ENCODE measurements at regions not wholly inside any gene's neighbourhood (a gene's known extent, or its start where the extent isn't known, plus 50 kb on each side); places are given as distances from the start of the nearest gene placed in this dataset.

DNA sequence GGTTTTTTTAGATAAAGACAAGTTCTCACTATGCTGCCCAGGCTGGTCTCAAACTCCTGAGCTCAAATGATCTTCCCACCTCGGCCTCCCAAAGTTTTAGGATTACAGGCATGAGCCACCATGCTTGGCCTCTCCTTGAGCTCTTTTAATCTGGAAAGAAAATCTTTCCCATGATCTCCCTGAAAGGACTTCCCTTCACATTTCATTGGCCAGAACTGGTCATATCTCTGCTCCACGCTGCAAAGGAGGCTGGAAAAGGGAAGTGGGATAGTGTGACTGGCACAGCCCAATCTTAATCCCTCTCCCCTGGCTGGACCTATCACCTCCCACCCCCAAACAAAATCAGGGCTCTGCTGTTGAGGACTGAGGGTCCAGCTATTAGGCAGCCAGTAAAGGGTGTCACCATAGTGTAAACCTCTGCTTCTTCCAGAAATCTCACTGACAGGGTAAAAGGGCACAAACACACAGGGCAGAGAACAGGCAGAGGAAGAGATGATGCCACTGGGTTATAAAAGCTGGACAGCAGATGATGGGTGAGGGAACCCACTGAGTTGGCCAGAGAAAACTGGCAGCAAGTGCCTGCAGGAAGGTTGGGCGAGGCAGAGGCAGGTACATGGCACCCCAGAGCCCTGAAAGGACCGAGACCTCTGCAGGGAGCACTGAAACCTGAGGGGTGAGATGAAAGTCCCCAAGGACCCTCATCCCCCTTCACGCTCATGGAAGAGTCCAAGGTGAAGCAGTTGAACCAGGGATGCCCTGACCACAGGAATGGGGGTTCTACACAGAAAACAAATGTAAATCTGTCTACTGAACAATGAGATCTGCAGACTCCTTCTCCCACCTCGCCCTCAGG lies 83.1 kb upstream of the PTPN1 start:
- no peak for DNase-seq (ENCODE audit: low spot score)

DNA sequence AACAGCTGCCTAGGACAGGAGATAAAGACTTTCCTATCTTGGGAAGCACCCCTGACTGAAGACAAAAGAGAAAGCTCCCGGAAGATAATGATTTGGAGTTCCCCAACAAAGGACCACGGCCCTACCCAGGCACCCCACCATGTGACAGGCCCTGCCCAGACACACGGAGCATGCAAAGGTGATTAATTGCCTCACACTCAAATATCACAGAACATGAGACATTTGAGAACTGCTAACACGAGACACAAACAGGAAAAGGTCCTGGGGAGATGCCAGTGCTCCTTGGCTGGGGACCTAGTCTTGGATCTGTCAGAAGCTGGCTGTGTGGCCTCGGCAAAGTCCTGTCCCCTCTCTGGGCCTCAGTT lies 82.5 kb upstream of the PTPN1 start:
- no peak for DNase-seq (ENCODE audit: low spot score)

DNA sequence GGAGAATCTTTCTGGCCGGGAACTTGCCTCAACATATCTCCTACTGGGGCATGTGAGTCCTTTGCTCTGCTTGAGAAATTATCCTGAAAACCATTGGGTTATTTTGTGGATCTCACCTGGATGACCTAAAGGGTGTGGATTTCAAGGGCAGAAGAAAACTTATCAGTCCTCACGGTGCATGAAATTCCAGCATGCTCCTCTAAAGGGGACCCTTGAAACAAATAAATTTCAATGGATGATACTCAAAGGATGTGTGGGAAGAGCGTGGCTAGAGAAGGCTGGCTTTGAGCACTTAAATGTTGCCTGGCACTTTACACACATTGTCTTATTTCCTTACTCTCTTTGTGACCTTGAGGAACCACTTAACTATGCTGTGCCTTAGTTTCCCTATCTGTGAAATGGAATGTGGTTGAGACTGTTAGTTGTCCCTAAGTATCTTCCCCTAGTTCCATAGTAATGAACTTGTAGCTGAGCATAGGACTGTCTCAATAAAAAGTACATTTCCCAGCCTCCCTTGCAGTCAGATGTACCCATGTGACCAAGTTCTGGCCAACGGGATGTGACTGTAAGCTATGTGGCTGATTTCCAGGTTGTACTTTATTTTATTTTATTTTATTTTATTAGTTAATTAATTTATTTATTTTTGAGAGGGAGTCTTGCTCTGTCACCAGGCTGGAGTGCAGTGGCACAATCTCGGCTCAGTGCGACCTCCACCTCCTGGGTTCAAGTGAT lies 81.9 kb upstream of the PTPN1 start:
- DNase-seq (ENCODE audit: low spot score), result no peak

DNA sequence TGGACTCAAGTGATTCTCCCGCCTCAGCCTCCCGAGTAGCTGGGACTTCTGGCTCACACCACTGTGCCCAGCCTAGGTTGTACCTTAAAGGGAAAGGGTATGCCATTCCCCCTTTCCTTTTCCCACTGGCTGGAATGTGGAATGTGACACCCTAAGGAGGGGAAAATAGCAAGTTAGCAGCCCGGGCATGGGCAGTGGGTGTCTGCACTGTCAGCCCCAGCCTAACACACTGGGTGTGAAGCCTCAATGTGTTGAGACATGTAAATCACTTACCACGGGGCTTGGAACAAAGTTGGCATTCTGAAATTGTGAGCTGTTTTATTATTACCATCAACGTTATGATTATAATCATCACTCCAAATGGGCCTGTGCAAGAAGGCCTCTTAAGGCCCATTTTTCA lies 80.8 kb upstream of the PTPN1 start:
- no peak for DNase-seq (ENCODE audit: low spot score)

DNA sequence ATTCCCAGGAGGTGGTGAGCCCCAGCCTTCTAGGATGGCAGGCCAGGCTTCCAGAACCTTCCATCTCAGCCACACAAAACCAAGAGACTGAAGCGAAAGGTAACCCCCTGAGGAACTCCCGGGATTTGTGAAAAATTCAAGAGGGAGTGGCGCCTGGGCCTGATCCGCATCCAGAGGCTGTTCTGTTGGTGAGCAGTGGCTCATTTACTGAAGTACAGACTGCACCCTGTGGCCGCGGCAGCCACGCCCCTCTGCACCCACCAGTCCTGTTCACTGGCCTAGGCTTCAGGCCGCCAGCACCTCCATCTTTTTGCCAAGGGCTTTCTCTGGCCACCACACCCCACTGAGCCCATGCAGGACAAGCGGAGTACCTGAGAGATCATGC lies 79.1 kb upstream of the PTPN1 start:
- no peak for DNase-seq (ENCODE audit: low spot score)

DNA sequence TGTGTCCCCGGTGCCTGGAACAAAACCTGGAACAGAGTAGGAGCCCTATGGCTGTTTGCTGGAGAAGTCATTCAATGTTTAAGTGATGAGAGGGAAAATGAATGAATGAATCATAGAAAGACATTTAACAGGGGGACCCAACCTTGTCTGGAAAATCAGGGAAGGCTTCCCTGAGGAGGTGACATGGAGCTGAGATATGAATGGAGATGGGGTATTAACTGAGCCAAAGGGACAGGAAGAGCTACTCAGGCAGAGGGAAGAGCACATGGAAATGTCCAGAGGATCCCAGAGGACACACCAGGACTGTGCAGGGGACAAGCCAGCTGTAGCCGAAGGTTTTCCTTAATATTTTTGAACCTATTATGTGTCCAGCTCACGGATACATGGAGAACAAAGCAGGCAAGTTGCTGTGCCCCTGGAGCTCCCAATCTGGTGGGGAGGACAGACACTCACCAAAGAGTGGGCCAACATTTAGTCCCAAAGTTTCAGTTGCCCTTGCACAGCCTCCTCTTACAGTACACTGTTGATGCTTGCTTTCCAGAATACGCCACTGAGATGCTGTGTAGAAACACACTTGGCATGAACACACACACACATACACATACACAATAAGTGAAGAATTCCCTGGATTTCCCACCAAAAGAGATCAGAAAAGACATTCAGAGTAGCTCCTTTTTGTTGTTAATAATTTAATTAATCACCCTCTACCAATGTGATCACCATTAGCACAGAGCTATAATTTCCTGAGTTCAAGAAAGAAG lies 77.0 kb upstream of the PTPN1 start:
- no peak for DNase-seq (ENCODE audit: low spot score)

DNA sequence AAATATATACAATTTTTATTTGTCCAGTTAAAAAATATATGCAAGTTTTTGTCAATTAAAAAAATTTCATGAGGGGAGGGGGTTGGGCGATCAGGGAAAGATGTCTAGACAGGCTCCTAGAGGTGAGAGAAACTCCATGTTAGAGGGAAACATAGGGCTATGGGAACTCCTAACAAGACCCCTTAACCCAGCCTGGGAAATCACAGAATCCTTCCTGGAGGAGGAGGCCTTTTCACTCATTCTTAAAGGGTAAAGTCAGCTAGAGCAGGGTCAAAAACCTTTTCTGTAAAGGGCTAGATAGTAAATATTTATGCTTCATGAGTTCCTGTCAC lies 75.9 kb upstream of the PTPN1 start:
- DNase-seq (ENCODE audit: low spot score), result no peak

DNA sequence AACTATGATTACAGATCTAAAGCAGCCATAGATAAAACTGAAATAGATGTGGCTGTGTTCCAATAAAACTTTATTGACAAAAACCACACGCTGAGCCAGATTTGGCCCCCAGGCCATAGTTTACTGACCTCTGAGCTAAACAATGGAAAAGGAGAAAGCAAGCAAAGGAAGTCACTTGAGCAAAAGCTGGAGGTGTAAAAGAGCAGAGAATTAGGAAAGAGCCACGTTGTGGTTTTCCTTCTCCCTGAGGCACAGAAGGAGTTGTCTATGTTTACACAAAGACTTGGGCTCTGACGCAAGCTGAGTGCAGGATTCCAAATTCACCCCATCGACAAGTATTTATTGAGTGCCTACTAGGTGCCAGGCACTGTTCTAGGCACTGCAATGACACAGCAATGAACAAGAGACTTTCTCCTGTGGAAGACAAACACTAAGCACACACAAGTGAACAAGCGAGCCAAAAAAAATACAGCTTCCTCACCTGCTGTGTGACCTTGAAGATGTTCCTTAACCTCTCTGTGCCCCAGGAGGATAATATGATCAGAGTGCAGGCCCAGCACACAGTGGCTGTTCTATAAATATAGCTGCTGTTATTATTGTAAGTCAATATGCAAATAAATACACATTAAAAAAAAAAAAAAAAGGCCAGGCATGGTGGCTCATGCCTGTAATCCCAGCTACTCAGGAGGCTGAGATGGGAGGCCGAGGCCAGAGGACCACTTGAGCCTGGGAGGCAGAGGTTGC lies 75.4 kb upstream of the PTPN1 start:
- no peak for DNase-seq (ENCODE audit: low spot score)

DNA sequence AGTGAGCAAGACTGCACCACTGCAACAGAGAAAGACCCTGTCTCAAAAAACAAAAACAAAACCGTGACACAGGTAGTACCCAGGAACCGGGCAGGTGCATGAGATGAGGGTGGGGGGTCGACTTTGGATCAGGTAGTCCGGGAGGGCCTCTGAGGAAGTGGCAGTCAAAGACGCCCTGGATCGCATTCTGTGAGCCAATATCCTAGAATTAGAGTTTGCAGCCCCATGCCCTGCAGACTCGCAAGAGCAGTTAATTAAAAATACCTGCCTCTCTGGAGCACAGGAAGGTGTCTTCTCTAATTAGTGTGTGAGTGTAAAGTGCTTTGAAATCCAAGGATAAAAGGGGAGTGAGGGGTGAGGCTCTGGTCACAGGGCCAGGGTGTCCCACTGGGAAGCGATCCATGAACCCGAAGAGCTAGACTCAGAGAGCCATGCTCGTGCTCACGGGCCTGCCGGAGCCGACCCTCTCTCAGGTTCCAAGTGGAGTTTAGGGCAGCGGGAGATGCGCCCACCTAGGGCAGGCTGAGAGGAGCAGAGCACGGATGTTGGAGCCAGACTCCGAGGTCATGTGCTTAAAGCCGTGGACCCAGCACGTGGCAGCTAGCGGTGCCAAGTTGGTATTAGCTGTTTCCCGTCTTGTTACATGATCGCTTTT lies 74.7 kb upstream of the PTPN1 start:
- DNase-seq (ENCODE audit: low spot score), result no peak

DNA sequence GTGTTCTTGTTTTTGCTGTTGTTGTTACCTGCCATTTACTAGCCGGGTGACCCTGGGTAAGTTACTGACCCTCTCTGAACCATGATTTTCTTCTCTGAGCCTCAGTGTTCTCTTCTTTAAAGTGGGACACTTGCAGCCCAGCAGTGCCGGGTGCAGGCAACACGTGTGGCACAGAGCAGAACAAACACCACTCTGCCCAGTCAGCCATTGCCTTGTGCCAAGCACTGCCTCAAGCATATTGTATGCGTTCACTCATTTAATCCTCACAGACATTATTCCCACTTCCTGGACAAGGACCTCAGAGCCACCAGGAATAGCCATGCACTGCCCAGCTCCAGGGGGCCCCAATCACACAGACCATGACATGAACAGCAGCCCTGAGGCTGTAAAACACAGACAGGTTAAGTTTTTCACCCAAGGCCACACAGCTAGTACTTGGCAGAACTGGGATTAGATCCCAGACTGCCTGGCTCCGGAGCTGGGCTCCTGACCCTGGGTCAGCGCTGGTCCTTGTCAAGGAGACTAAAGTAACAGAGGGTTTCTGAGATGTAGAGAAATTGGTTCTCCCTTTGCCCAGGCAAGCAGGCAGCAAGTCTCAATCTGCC lies 74.0 kb upstream of the PTPN1 start:
- DNase-seq (ENCODE audit: low spot score), result no peak

DNA sequence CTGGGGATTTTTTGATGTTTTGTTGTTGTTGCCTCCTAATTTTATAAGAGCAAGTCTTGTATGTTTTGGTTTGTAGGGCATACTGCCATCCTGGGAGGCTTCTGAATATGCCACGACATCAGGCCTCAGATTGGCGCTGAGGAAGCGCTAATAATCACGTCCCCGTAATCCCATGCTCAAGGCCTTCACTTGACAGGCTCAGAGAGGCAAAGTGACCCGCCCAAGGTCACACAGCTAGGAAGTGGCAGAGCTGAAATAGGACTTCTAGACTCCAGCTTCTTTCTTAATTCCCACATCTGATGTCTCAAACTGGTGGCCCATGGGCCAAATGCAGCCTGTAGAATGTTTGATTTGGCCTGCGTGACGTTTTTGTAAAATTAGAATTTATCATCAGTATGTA lies 73.5 kb upstream of the PTPN1 start:
- DNase-seq (ENCODE audit: low spot score), result no peak

DNA sequence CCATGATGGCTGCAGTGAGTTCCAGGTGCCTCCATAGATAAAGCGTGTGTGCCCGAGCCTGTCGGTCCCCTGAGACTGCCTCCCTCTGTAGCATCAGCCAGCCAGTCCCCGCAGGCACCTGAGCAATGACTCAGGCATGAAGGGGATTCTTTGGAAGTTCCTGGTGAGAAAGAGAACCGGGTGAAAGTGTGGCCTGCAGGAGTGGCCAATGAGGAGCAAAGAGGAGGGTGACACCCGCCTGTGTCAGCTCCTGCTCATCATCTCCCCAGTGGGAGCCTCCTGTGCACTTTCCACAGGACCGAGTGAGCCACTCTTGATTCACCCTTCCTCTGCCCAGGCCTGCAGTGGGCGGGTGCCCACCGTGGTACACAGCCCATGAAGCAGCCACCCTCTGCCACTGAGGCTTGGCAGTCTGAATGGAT lies 71.2 kb upstream of the PTPN1 start:
- no peak for DNase-seq (ENCODE audit: low spot score)

DNA sequence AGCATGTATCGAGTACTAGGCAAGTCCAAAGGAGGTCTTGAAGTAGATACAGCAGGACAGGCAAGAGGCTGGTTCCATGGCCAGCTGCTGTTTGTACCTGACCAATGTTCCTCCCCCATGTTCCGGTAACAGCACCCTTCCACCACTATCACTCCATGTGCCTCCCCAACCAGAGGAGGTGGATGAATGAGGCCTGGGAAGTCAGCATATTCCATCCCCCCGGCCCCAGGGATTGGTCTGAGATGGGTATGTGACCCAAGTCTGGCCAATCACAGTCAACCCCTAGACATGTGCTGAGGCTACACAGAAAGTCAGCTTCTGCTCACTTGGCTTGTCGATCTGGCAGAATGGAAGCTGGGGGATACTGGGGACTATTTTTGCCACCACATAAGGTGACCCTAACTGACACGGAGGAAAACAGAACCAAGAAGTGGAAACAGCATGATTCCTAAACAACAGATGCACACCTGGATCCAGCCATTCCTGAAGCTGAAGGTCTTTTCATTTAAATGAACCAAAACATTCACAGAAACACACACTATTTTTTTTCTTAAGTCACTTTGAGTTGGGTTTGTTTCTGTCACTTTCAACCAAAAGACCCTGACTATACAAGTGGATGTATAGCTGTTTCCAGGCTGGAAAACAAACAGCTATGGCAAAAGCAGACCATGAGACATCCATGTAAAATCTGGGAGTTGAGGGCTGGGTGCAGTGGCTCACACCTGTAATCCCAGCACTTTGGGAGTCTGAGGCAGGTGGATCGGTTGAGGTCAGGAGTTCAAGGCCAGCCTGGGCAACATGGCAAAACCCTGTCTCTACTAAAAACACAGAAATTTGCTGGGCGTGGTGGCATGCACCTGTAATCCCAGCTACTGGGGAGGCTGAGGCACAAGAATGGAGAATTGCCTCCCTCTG lies 70.4 kb upstream of the PTPN1 start:
- no peak for DNase-seq (ENCODE audit: low spot score)

DNA sequence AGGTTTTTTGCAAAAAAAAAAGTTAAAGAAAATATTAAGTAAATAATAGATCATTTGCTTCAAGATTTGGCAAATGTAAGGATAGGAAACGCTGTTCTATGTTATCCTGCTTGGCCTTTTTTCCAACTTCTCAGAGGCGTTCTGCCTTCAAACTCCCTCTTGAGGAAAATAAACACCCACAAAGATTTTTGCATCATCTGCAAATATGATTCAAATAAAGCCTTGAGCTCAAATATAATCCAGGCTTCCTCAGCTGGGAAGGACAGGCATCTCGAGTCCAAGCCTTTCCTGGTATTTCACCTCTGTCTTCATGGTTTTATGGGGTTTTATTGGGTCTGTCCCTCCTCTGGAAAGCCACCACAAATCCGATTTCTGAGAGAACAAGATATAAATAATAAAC lies 67.7 kb upstream of the PTPN1 start:
- DNase-seq (ENCODE audit: low spot score), result no peak

DNA sequence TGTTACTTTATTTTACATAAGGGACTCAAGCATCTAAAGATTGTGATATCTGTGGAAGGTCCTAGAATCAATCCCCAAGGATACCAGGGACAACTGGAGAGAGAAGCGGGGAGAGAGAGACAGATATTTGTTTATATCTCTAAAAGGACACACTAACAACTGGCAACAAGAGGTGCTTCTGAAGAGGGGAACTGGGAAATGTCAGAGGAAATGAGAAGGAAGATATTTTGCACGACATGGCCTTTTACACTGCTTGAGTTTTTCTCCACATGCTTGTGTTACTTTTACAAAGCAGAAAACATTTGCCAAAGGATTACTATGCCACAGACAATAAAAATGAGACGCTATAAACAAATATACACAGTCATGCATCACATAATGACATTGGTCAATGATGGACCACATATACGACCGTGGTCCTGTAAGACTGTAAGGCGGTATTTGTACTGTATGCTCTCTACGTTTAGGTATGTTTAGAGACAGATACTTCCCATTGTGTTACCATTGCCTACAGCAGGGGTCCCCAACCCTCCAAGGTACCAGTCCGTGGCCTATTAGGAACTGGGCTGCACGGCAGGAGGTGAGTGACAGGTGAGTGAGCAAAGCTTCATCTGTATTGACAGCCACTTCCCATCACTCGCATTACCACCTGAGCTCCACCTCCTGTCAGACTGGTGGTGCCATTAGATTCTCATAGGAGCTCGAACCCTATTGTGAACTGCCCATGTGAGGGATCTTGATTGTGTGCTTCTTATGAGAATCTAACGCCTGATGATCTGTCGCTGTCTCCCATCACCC lies 64.6 kb upstream of the PTPN1 start:
- no peak for DNase-seq (ENCODE audit: low spot score)

DNA sequence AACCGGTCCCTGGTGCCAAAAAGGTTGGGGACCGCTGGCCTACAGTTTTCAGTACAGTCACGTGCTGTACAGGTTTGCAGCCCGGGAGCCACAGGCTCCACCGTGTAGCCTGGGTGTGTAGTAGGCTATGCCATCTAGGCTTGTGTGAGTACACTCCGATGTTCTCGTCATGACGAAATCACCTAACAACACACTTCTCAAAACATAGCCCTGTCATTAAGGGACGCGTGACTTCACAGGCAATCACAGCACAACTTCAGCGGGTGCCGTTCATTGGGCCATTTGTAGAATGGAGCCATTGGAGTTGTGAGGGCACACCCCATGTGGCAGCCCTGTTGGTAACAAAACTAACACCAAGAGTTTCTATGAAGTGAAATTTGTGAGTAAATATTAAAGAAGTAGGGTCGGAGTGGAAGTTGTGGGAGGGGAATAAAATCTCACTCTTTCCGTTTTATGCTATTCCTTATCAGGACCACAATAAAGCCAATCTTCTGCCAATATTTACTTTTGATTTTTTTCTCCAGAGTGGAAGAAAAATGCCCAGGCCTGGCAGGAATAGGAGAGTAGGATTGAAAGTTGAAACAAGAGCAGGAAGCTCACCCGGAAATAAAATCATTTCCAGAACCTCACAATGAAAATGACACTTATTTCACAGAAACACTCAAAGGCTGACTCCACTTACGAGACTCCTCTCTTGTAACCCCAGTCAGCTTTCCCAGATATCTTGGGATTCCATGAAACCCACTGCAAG lies 63.7 kb upstream of the PTPN1 start:
- DNase-seq (ENCODE audit: low spot score), result no peak

DNA sequence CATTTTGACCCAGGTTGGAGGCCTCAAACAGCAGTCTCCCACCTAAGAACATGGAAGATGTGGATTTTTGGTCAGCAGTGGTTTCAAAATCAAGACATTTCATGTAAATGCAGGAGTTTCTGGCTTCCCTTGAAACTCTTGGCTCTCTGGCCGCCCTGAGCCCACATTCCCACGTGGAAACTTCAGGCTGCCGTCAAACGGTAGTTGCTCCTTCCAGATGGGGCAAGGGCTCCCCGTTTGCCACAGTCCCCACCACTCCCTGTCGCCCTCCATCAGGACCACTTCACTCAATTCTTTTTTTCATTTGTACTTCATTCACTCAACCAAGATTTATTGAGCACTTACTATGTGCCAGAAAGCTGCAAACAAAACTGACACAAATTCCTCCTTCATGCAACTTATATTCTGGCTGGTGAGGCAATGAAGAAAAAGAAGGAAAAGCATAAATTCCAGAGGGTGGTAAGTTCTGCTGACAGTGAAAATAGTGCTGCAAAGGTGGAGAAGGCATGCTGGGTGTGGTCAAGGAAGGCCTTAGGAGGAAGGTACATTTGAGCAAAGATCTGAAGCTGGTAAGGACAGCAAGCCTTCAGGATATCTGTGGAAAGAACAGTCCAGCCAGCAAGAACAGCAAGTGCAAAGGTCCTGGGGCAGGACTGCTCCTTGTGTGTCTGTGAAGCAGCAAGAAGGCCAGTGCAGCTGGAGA lies 62.9 kb upstream of the PTPN1 start:
- no peak for DNase-seq (ENCODE audit: low spot score)

DNA sequence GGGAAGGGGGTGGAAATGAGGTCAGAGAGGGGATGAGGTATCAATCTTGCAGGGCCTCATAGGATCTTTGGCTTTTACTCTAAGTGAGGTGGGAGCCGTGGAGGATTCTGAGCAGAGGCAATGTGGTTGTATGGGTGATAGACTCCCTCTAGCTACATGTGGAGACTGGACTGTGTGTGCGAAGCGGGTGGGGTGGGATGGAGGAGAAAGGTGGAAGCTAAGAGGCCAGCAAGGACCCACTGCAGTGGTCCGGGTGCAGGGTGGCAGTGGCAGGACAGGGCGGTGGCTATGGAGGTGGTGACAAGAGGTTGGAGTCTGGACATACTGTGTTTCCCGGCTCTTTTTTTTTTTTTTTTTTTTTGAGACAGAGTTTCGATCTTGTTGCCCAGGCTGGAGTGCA lies 62.4 kb upstream of the PTPN1 start:
- no peak for DNase-seq (ENCODE audit: low spot score)
